ENCODE measurements at regions not wholly inside any gene's neighbourhood (a gene's known extent, or its start where the extent isn't known, plus 50 kb on each side); places are given as distances from the start of the nearest gene placed in this dataset.
"Not testable (repeated sequence)": the region's sequence is repeated elsewhere in the genome, so short reads cannot be mapped to it uniquely, and the experiment has no call there.

GRCh38 chr15:22252521-22252920 lies 172.2 kb downstream of the OR4M2 start:
- not testable (repeated sequence) for TF ChIP-seq POLR2A (IDR thresholded peaks at IDR 0.05; ENCODE audit: extremely low read depth, insufficient read length); CTCF (IDR thresholded peaks at IDR 0.05; ENCODE audit: low read depth, low read length); MAX (IDR thresholded peaks at IDR 0.05; ENCODE audit: low read depth, low read length); MYC (IDR thresholded peaks at IDR 0.05; ENCODE audit: low read depth, low read length)
